ENCODE measurements at regions not wholly inside any gene's neighbourhood (a gene's known extent, or its start where the extent isn't known, plus 50 kb on each side); places are given as distances from the start of the nearest gene placed in this dataset.

GRCh38 chr18:78559584-78559983, 420.0 kb upstream of the SALL3 start:
- TF ChIP-seq LEF1 (IDR thresholded peaks at IDR 0.05; ENCODE audit: borderline replicate concordance) (no peak), PKNOX1 (IDR thresholded peaks at IDR 0.05) (no peak), FOXK2 (IDR thresholded peaks at IDR 0.05) (no peak), SUZ12 (IDR thresholded peaks at IDR 0.05) (no peak), HDGF (IDR thresholded peaks at IDR 0.05; ENCODE audit: borderline replicate concordance) (no peak), NFRKB (IDR thresholded peaks at IDR 0.05) (no peak), FOXA1 (IDR thresholded peaks at IDR 0.05) (no peak), FOXM1 (IDR thresholded peaks at IDR 0.05; ENCODE audit: borderline replicate concordance) (no peak), BHLHE40 (IDR thresholded peaks at IDR 0.05; ENCODE audit: borderline replicate concordance) (no peak), SP1 (IDR thresholded peaks at IDR 0.05) (no peak)
